ENCODE measurements at regions not wholly inside any gene's neighbourhood (a gene's known extent, or its start where the extent isn't known, plus 50 kb on each side); places are given as distances from the start of the nearest gene placed in this dataset.

- Histone ChIP-seq H3K27me3 (no peaks in the 10 kb centered on the region), H3K4me3 (no peak overlapping the region), H3K9me3 (no peaks in the 10 kb centered on the region), H3K4me1 (no peaks in the 10 kb centered on the region), H3K36me3 (no peaks in the 10 kb centered on the region), H3K27ac (no peak overlapping the region)
- no peak for TF ChIP-seq POLR2A (IDR thresholded peaks at IDR 0.05)
- no peak for TF ChIP-seq CTCF (IDR thresholded peaks at IDR 0.05)
- DNase-seq = no peak
These were observed 416.5 kb downstream of the GUCY1A2 start for GRCh38 chr11:106601684-106602297.

GRCh38 chr11:106608677-106609076, 409.6 kb downstream of the GUCY1A2 start:
- H3K9me3 ChIP-seq = no peaks in the 10 kb centered on the region
- no peak overlapping the region for H3K27ac ChIP-seq
- no peaks in the 10 kb centered on the region for H3K36me3 ChIP-seq
- no peaks in the 10 kb centered on the region for H3K27me3 ChIP-seq
- no peak overlapping the region for H3K4me3 ChIP-seq
- DNase-seq = no peak
- H3K4me1 ChIP-seq = no peaks in the 10 kb centered on the region
- TF ChIP-seq POLR2A (IDR thresholded peaks at IDR 0.05) (no peak), CTCF (IDR thresholded peaks at IDR 0.05) (no peak)

GRCh38 chr11:106614262-106614661, 404.0 kb downstream of the GUCY1A2 start:
- TF ChIP-seq POLR2A (IDR thresholded peaks at IDR 0.05) = no peak
- no peak for TF ChIP-seq CTCF (IDR thresholded peaks at IDR 0.05)
- no peak for DNase-seq
- no peaks in the 10 kb centered on the region for H3K36me3 ChIP-seq

GRCh38 chr11:106619320-106619990, 398.8 kb downstream of the GUCY1A2 start:
- no peak for TF ChIP-seq POLR2A (IDR thresholded peaks at IDR 0.05)
- no peak for TF ChIP-seq CTCF (IDR thresholded peaks at IDR 0.05)
- Histone ChIP-seq H3K27ac (no peak overlapping the region), H3K36me3 (no peaks in the 10 kb centered on the region), H3K4me1 (no peaks in the 10 kb centered on the region), H3K4me3 (no peak overlapping the region), H3K27me3 (no peaks in the 10 kb centered on the region), H3K9me3 (no peaks in the 10 kb centered on the region)
- no peak for DNase-seq

More at GRCh38 chr11:106614262-106614661, 404.0 kb downstream of the GUCY1A2 start:
- Histone ChIP-seq H3K9me3 (no peaks in the 10 kb centered on the region), H3K27ac (no peak overlapping the region), H3K4me1 (no peaks in the 10 kb centered on the region), H3K4me3 (no peak overlapping the region), H3K27me3 (no peaks in the 10 kb centered on the region)

- Histone ChIP-seq H3K4me3 (no peak overlapping the region), H3K27ac (no peak overlapping the region), H3K27me3 (no peaks in the 10 kb centered on the region), H3K36me3 (no peaks in the 10 kb centered on the region), H3K9me3 (no peaks in the 10 kb centered on the region), H3K4me1 (no peaks in the 10 kb centered on the region)
- TF ChIP-seq CTCF (IDR thresholded peaks at IDR 0.05) (no peak), POLR2A (IDR thresholded peaks at IDR 0.05) (no peak)
- DNase-seq = no peak
These were observed 396.8 kb downstream of the GUCY1A2 start for GRCh38 chr11:106621484-106621883.
